MM.1S (cell line): ENCODE measurements at regions not wholly inside any gene's neighbourhood (a gene's known extent, or its start where the extent isn't known, plus 50 kb on each side); places are given as distances from the start of the nearest gene placed in this dataset.

Source experiments
- EZH2 ChIP-seq: fragments of 300-600 bp; sonication (generic); optimal IDR thresholded peaks from 2 replicates; pipeline ENCODE3; 2017; ENCODE audit warnings: low read depth, mild to moderate bottlenecking, antibody characterized with exemption, low read length, mixed read lengths
- TF ChIP-seq, protein P1 (sequence below): fragments of 300-600 bp; sonication (generic); IDR thresholded peaks from 2 replicates; pipeline ENCODE4 v1.5.1; 2016; ENCODE audit warnings: antibody characterized with exemption, low read length, mixed read lengths

DNA sequence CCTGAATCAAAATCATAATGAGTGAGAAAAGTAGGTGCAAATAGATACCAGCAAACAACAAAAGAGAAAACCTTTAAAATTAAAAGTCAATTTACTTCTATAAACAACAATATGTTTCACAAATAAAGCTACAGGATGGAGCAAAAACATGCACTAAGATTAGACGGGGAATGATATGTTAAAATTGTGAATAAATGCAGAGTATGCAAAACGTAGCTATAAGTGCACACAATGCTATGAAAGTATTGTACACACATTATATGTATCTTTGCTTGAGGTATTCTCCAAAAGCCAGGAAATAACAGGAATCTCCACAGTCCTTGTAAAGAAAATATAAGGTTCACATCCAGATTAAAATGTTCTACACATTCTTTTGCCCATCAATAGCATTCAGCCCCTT is 523.9 kb downstream of the EFNB2 start:
- TF ChIP-seq, protein P1, sequence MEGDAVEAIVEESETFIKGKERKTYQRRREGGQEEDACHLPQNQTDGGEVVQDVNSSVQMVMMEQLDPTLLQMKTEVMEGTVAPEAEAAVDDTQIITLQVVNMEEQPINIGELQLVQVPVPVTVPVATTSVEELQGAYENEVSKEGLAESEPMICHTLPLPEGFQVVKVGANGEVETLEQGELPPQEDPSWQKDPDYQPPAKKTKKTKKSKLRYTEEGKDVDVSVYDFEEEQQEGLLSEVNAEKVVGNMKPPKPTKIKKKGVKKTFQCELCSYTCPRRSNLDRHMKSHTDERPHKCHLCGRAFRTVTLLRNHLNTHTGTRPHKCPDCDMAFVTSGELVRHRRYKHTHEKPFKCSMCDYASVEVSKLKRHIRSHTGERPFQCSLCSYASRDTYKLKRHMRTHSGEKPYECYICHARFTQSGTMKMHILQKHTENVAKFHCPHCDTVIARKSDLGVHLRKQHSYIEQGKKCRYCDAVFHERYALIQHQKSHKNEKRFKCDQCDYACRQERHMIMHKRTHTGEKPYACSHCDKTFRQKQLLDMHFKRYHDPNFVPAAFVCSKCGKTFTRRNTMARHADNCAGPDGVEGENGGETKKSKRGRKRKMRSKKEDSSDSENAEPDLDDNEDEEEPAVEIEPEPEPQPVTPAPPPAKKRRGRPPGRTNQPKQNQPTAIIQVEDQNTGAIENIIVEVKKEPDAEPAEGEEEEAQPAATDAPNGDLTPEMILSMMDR = no peak
- TF ChIP-seq EZH2 = no peak
